Esophagus mucosa (tissue), 1 donor: ENCODE measurements at regions not wholly inside any gene's neighbourhood (a gene's known extent, or its start where the extent isn't known, plus 50 kb on each side); places are given as distances from the start of the nearest gene placed in this dataset.

ENCODE experiments used
- ATAC-seq: fragments of 200-7000 bp; cut with Tn5 transposase; one replicate; pipeline ENCODE4 v1.9.1; 2020
- donor health status: DM: yes; HTN: yes; CAD: no.

- ATAC-seq, result no peak
Measured at GRCh38 chr4:23660865-23661264, 229.0 kb downstream of the PPARGC1A start.

- no peak for ATAC-seq
Measured at GRCh38 chr4:23654791-23655190, 235.1 kb downstream of the PPARGC1A start.

GRCh38 chr4:23648854-23649596, 240.8 kb downstream of the PPARGC1A start:
- no peak for ATAC-seq

- no peak for ATAC-seq
Measured at GRCh38 chr4:23635468-23635867, 254.4 kb downstream of the PPARGC1A start.

- peak; percentile 26 for ATAC-seq
Measured at GRCh38 chr4:23631255-23631950, 258.4 kb downstream of the PPARGC1A start.

- ATAC-seq, result no peak
Measured at GRCh38 chr4:23630110-23630509, 259.7 kb downstream of the PPARGC1A start.

GRCh38 chr4:23629421-23629820, 260.4 kb downstream of the PPARGC1A start:
- no peak for ATAC-seq

- no peak for ATAC-seq
Measured at GRCh38 chr4:23614284-23614892, 275.5 kb downstream of the PPARGC1A start.

- no peak for ATAC-seq
Measured at GRCh38 chr4:23613782-23614181, 276.1 kb downstream of the PPARGC1A start.

GRCh38 chr4:23602720-23603119, 287.1 kb downstream of the PPARGC1A start:
- ATAC-seq, result no peak

GRCh38 chr4:23594125-23594524, 295.7 kb downstream of the PPARGC1A start:
- no peak for ATAC-seq

GRCh38 chr4:23590431-23590830, 299.4 kb downstream of the PPARGC1A start:
- no peak for ATAC-seq

- no peak for ATAC-seq
Measured at GRCh38 chr4:23584024-23584423, 305.8 kb downstream of the PPARGC1A start.

- no peak for ATAC-seq
Measured at GRCh38 chr4:23582671-23583070, 307.2 kb downstream of the PPARGC1A start.

- ATAC-seq, result no peak
Measured at GRCh38 chr4:23579166-23579565, 310.7 kb downstream of the PPARGC1A start.

GRCh38 chr4:23577398-23577797, 312.4 kb downstream of the PPARGC1A start:
- ATAC-seq, result no peak

GRCh38 chr4:23572382-23572781, 317.5 kb downstream of the PPARGC1A start:
- ATAC-seq, result no peak

- no peak for ATAC-seq
Measured at GRCh38 chr4:23567338-23567737, 322.5 kb downstream of the PPARGC1A start.

GRCh38 chr4:23560748-23561147, 329.1 kb downstream of the PPARGC1A start:
- ATAC-seq, result no peak

GRCh38 chr4:23558101-23558500, 331.7 kb downstream of the PPARGC1A start:
- no peak for ATAC-seq

GRCh38 chr4:23547601-23548000, 342.2 kb downstream of the PPARGC1A start:
- no peak for ATAC-seq

GRCh38 chr4:23547096-23547495, 342.8 kb downstream of the PPARGC1A start:
- ATAC-seq, result no peak

GRCh38 chr4:23539969-23540569, 349.8 kb downstream of the PPARGC1A start:
- no peak for ATAC-seq
